Skeletal muscle cell (primary cell): ENCODE measurements at regions not wholly inside any gene's neighbourhood (a gene's known extent, or its start where the extent isn't known, plus 50 kb on each side); places are given as distances from the start of the nearest gene placed in this dataset.

ENCODE experiments used
- DNase-seq: peaks from one replicate; pipeline ENCODE4 v3.0.0-alpha.2; 2010; ENCODE audit warnings: low read depth
- H3K4me3 ChIP-seq: 2 replicates; pipeline ENCODE4 v1.5.1; 2011; ENCODE audit warnings: low read depth, mild to moderate bottlenecking, control low read depth, low read length, moderate library complexity

DNA sequence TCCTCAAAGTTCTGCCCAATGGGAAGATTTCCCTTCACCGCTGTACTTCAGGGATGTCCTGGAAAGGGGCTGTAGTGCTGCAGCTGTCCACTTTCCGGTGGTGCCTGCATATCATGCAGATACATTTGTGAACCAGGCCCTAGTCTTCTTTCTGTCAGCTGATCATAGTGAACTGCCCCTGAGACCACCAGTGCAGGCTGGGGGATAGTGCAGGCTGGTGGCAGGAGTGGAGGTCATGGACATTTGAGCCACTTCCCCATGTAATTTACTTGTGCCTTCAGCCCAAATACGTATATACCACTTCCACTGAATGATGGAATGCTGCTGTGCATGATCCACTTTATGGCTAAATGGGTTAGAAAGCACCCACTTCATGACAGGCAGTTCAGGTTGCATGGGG lies 120.0 kb downstream of the ZNF280B start:
- no peak overlapping the region for H3K4me3 ChIP-seq
- no peak for DNase-seq

DNA sequence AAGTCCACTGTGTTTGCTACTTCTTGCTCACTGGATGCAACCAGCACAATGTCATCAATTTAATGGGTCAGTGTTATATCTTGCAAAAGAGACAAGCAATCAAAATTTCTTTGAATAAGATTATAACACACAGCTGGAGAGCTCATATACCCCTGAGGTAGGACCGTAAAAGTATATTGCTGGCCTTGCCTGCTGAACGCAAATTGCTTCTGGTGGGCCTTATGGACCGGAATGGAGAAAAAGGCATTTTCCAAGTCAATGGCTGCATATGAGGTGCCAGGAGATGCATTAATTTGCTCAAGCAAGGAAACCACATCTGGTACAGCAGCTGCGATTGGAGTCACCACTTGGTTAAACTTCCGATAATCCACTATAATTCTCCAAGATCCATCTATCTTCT lies 119.1 kb downstream of the ZNF280B start:
- no peak overlapping the region for H3K4me3 ChIP-seq
- DNase-seq: no peak

DNA sequence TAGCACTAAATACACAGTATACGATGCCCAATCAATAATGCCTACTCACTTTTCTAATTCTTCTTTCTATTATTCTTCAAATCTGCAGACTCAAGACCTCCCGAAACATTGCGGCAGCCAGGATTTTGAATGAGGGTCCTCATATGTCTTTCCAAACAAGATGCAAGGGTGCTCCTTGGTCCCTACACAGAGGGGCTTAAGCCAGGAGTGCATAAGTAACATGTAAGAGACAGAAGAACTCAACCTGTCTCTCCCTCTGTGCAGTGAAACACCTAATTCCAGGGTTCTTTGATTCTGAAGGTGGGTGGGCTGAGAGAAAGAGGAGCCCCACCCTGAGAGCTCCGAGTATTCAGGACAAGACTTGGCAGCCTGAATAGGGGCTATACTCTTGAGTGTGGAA lies 117.6 kb downstream of the ZNF280B start:
- no peak overlapping the region for H3K4me3 ChIP-seq
- DNase-seq: no peak

DNA sequence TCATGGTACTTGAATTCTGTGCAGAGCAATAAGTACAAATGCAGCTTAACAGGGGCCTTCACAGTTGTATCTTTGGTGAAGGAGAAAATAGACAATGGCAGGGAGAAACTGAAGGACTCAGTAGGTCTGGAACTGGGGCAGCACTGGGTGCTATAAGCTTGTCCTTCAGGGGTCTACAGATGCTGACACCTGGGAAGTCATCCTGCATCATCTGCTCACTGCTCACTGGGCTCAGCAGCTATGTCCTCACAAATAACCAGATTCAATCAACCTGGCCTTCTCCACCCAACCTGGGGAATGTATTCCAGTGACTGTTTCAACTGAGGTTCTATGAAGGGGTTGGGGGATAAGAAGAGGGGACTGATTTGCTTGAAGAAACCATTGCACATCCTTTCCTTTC lies 117.0 kb downstream of the ZNF280B start:
- no peak overlapping the region for H3K4me3 ChIP-seq
- no peak for DNase-seq

DNA sequence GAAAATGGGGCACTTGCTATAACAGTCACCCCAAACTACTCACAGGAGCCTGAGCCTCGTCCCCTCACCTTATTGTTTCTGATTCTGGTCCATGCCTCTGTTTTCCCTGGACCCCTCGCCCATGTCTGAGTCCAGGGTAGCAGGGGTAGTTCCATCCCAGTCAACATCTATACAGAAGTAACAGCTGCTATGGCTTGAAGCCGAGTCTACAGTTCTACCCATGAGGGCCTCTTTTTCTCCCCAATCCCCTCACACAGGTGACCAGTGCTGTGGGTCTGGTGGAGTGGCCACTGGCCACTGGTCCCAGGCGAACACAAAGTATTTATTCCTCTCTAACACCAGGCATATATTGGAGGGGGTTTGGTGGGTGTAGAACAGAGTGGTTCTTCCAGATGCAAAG lies 116.4 kb downstream of the ZNF280B start:
- no peak overlapping the region for H3K4me3 ChIP-seq
- no peak for DNase-seq

DNA sequence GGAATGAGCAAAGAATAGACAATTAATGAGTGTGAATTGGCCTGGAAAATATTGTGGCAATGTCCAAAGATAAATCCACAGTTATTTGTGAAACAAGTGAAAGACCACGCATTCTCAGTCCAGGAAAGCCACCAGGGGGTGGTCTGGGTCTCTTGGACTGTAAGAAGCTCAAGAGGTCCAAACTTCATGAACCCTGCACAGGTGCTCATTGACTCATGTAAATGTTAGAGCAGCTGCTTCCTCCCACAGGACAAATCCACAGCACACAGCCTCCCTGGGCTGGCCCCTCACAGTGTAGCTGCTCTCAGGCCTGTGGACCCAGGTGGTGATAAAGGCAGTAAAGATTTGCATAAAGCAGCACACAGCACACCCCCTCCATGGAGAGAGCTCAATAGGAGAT lies 114.0 kb downstream of the ZNF280B start:
- H3K4me3 ChIP-seq: no peak overlapping the region
- no peak for DNase-seq

DNA sequence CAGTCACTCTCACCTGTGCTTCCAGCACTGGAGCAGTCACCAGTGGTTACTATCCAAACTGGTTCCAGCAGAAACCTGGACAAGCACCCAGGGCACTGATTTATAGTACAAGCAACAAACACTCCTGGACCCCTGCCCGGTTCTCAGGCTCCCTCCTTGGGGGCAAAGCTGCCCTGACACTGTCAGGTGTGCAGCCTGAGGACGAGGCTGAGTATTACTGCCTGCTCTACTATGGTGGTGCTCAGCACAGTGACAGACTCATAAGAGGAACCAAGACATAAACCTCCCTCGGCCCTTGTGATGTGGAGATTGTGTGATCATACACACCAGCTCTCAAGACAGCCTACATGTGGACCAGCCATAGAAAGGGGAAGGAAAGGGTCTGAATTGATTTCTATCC lies 113.3 kb downstream of the ZNF280B start:
- no peak for DNase-seq
- H3K4me3 ChIP-seq: no peak overlapping the region

DNA sequence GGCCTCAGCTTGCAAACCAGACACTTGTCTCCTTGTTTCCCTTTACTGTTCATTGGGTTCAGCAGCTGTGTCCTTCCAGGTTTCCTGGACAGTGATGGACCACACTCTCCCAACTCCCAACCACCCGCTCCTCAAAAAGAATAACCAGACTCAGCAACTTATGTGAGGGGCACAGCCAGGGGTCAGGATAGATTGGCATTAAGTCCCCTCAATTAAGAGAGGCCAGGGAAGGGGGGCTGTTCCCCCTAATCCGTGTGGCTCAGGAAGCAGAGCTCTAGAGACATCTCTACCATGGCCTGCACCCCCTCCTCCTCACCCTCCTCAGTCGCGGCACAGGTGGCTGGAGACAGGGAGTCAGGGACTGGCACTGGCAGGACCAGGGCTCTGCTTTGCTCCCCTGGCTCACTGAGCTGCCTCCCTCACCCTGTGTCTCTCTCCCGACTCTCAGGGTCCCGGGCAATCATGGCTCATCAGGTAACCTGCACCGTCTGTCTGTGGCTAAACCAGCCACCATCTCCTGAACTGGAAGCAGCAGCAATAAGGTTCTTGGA lies 111.7 kb downstream of the ZNF280B start:
- DNase-seq: no peak
- H3K4me3 ChIP-seq: no peak overlapping the region

DNA sequence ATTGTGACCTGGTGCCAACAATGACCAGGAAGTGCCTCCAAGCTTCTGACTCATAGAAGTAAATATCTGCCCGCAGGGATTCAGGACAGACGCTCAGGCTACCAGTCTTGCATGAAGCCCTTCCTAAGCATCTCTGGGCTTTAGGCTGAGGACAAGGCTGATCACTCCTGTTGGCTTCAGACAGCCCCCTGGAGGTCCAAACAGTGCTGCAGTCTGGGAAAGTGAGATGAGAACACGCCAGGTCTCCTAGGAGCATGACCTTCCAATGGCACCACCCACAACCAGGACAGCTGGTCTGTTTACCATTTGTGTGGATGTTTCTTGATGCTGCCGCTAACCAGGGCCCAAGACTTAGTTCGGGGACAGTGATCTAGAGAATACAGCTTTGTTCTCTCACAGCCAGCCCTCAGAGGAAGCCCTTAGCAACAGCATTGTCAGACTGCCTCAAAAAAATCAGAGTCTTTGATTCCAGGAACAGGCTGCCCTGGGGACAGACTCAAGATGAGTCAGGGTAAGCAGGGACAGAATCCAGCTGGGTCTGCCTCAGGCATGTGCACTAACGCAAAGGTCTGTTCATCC lies 111.2 kb downstream of the ZNF280B start:
- no peak for DNase-seq
- H3K4me3 ChIP-seq: no peak overlapping the region

DNA sequence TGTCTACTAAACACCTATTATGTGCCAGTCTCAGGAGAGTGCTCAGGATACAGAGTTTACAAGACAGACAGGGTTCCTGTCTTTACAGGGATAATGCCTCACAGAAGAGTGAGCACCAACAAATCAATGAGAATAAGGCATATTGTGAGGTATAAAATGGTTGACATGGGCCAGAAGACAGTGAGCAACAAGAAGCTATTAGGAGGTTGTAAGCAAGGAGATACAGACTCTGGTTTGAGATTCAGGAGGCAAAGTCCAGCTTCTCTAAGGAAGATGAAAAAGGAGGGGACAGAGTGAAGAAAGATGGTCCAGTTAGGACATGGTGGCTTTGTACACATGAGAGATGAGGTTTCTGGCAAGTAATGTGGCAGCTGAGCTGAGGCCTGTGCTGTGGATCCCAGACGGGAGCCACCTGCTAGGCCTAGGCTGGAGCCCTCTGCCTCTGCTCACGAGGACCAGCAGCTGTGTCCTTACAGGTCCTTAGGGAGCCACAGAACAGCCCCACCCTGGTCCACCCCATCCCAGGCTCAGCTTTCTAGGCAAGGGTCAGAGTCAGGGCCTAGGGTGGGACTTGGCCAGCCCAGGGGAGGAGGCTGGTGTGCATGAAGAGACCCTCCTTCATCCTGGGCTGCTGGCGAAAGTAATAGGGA lies 110.5 kb downstream of the ZNF280B start:
- no peak for DNase-seq
- H3K4me3 ChIP-seq: no peak overlapping the region

DNA sequence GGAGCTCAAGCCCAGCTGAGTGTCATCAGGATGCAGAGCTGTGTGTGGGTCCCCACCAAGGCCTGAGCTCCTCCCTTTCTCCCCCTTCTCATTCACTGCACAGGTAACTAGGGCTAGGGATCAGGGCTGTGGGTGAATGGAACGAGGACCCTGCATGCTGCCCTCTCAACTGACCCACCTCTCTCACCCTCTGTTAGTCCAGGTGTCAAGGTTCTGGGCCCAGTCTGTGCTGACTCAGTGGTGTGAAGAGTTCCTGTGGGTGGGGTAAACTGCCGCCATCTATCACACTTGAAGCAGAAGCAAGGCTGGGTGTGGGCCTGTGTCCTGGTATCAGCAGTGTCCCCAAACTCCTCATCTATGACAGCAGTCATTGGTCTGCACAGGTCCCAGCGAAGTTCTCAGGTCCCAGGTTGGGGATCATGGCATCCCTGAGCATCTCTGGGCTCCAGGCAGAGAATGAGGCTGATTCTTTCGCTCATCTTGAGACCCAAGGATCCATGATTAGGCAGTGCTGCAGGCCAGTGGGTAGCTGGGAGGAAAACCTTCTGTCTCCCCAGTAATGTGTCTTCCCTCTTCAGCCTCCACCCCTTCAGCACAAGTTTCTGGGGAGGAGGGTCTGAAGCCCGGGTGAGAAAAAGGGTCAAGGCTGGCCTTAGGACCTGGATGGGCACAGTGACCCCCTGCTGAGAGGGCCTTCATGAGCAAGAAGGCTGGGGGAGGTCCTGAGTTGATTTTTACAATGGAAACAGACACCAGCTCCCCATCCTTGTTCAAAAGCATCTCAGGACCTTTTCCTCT lies 109.8 kb downstream of the ZNF280B start:
- H3K4me3 ChIP-seq: no peak overlapping the region
- no peak for DNase-seq

DNA sequence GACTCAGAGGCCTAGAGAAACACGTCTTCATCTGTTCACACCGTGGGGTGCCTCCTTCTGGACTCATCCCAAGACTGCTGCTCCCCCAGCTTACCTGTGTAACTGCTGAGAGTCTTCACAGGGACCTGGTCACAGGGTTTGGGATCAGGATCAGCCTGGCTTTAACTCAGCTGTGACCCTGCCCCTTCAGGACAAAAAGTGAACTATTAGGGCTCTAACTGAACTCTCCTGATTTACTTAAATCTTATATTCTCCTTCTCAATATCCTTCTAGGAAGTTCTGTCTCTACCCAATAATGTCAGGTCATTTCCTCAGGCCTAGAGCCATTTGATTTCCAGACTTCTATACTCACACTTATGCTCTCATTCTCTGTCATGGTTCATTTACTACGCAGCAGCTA lies 108.4 kb downstream of the ZNF280B start:
- DNase-seq: no peak
- H3K4me3 ChIP-seq: no peak overlapping the region

DNA sequence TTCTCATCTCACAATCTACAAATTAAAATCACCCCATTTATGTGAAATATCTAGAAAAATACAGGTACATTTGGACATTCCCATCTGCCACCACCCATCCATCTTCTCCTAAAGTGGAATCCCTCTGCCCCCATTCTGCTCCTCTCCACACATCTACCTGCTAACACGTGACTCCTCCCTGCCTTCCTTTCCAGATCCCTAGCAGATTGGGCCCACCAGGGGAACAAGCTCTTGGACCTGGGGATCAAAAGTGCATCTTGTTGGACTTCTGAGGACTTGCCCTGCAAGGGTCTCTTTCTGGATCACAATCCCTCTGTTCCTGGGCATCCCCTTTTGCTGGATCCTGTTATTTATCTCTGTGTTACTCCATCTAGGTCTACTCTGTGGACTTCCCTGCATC lies 107.6 kb downstream of the ZNF280B start:
- no peak for DNase-seq
- H3K4me3 ChIP-seq: no peak overlapping the region

DNA sequence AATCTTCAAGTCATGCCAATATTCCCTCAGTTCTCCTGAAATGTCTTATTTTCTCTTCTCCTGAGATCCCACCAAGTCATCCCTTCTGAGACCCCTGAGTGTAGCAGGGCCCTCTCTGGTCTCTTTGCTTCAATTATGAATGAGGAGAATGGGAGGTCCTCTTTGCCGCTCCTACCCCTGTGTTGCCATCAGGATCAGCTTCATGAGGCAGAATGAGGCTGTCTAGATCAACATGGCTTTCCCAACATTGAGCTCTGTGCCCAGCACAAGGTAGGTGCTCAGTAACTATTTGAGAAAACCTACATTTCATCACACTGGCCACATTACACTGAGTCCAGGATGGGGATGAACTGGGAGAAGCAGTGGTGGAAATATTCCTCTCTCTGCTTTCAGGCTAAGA lies 107.2 kb downstream of the ZNF280B start:
- no peak overlapping the region for H3K4me3 ChIP-seq
- DNase-seq: no peak

DNA sequence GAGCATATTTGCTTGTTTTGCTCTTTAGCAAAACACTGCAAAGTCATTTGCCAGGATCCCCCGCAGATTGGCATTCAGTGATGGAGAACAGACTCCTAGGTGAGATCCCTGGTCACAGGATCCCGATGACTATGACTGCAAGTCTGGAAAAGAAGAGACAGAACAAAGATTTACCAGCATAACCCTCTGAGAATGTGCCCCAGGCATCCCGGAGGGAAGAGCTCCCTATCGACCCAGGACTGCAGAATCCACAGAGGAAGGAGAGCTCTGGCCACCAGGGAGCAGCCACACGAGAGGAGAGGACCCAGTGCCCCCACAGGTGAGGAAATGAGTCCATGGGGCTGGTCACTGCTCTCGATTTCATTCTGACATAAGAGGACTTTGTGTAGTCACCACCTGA lies 105.2 kb downstream of the ZNF280B start:
- no peak overlapping the region for H3K4me3 ChIP-seq
- DNase-seq: no peak

DNA sequence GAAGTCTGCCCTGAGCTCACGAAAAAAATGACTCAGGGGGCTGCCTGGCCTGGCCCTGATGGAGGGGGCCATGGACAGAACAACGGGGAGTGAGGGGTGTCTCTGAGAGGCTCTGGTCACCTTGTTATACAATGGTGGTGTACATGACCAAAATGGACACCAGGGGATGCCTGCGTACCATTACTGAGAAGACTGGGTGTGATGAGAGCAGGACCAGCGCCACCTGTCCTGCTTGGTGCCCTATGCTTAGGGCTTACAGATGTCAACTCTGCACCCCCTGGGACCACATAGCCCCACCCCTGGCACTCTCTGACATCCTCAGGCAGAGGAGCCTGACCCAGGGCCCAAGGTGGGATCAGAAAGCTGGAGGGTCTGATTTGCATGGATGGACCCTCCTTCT lies 104.8 kb downstream of the ZNF280B start:
- DNase-seq: no peak
- H3K4me3 ChIP-seq: no peak overlapping the region

DNA sequence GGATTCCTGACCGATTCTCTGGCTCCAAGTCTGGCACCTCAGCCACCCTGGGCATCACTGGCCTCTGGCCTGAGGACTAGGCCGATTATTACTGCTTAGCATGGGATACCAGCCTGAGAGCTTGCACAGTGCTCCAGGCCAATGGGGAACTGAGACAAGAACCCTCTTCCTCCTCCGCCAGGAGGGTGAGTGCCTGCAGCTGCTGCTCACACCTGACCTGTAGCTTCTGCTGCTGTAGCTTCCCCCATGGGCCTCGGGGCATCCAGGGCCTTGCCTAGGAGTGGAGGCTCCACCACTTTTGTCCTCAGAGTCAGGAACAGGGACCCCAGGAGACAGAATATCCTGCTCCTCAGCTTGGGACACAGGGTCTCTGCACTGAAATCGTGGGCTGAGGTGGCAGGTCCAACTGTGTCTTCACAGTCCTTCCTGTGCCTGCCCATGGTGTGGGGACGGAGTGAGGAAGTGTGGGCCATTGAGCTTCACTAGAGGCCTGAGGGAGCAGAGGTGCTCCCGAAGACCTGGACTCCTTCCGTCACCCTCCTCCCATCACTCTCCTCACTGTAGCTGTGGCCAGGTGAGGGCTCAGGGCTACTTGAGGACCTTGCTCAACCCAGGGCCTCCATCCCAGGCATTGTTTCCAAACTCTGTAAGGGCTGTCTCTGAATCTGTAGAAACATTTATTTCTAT lies 103.8 kb downstream of the ZNF280B start:
- DNase-seq: no peak
- no peak overlapping the region for H3K4me3 ChIP-seq

DNA sequence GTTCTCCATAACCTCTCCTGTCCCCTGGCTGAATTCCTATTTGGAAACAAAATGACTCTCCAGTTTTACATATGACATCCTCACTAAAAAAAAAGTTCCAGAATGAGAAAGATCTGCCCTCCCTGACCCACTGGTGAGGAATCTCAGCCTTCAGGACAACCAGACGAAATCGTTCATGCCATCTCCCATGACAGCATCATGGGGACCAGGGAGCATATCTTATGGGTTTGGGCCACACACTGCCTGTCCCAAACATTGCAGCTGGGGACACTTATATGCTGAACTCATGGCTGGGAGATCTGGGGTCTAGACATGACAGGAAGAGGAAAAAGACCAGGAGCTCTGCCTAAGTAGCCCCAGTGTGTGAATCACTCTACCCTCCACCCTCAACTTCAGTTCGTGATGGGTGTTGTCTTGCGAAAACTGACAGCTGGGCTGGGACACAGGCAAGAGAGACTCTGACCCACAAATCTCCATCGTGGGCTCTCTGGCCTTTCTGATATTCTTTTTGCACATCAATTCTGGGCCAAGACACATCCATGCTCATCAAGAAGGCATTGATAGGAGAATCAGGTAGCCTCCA lies 102.0 kb downstream of the ZNF280B start:
- DNase-seq: no peak
- no peak overlapping the region for H3K4me3 ChIP-seq

DNA sequence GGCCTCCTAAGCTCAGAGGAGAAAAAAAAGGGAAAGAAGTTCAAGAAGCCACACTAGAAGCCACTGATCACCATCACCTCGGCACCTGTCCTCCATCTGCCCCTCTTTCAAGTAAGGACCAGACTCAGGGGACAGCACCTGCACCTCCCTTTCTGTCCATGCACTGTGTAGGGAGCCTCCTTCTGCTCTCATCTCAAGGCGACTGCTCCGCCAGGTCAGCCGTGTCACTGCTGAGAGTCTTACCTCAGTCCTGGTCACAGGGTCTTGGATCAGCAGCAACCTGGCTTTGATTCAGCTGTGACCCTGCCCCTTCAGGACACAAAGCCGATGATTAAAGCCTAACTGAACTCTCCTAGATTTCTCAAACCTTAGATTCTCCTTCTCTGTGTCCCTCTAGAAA lies 101.5 kb downstream of the ZNF280B start:
- DNase-seq: no peak
- H3K4me3 ChIP-seq: no peak overlapping the region

DNA sequence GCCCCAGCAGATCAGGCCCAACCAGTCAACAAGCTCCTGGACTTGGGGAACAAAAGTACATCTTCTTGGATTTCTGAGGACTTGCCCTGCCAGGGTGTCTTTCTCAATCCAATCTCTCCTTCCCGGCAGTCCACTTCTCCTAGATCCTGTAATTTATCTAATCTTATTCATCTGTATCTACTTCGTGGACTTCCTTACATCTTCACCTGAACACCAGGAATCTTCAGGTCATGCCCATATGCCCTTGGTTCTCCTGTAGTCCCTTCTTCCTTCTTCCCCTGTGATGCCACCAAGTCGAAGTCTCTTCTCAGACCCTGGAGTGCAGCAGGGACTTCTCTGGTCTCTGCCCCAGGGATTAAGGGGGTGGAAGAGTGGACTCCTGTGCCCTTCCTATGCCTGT lies 100.3 kb downstream of the ZNF280B start:
- DNase-seq: no peak
- H3K4me3 ChIP-seq: no peak overlapping the region
